ENCODE measurements at regions not wholly inside any gene's neighbourhood (a gene's known extent, or its start where the extent isn't known, plus 50 kb on each side); places are given as distances from the start of the nearest gene placed in this dataset.

GRCh38 chr5:3905031-3905430, 309.4 kb downstream of the IRX1 start:
- TF ChIP-seq CTCF (IDR thresholded peaks at IDR 0.05) (no peak), POLR2A (IDR thresholded peaks at IDR 0.05) (no peak)

All from esophagus squamous epithelium (tissue), 4 donors.